ENCODE measurements at regions not wholly inside any gene's neighbourhood (a gene's known extent, or its start where the extent isn't known, plus 50 kb on each side); places are given as distances from the start of the nearest gene placed in this dataset.

GRCh38 chr12:115891556-115892164 lies 385.8 kb downstream of the MED13L start:
- RAD21 ChIA-PET (ENCODE audit: low non-redundant PET in 1 of 2, low total read pairs in 2 of 2, uncharacterized antibody in 2 of 2, unreplicated experiment in 2 of 2), result no interaction called here
- Histone ChIP-seq H3K9me3 (ENCODE audit: control insufficient read depth in 1 of 2, insufficient read depth in 1 of 2, low read depth in 1 of 2, low read length in 2 of 2) (no peaks in the 10 kb centered on the region), H3K27me3 (ENCODE audit: insufficient read depth, low read length) (no peaks in the 10 kb centered on the region), H3K9me2 (ENCODE audit: insufficient read depth) (no peaks in the 10 kb centered on the region), H3K4me3 (replicated peaks in 1 of 2; ENCODE audit: low read depth in 1 of 2, low read length in 2 of 2) (no peak overlapping the region), H4K20me1 (ENCODE audit: insufficient read depth) (no peaks in the 10 kb centered on the region), H3K36me3 (ENCODE audit: control insufficient read depth in 1 of 2, insufficient read depth in 2 of 2, low read length in 2 of 2) (no peaks in the 10 kb centered on the region), H3K9ac (ENCODE audit: low read length) (no peak overlapping the region), H2AFZ (ENCODE audit: low read depth, low read length, poor library complexity, severe bottlenecking) (no peak overlapping the region), H3K79me2 (ENCODE audit: insufficient read depth, low read length) (no peaks in the 10 kb centered on the region), H3K4me1 (ENCODE audit: control insufficient read depth in 1 of 2, insufficient read depth in 2 of 2, low read length in 2 of 2) (no peaks in the 10 kb centered on the region), H3K27ac (ENCODE audit: low read depth, low read length) (no peak overlapping the region), H3K4me2 (ENCODE audit: low read length) (no peak overlapping the region)
- ATAC-seq (no peak), DNase-seq (ENCODE audit: low read depth, low spot score) (no peak)
- intact Hi-C loops (cut with micrococcal nuclease), result no loop called here
- TF ChIP-seq YY1 (IDR thresholded peaks at IDR 0.05; ENCODE audit: extremely low read depth, insufficient replicate concordance, low read depth, low read length) (no peak), TCF7L2 (IDR thresholded peaks at IDR 0.05; ENCODE audit: borderline replicate concordance, extremely low read depth, insufficient read depth, insufficient read length) (no peak), ELF1 (IDR thresholded peaks at IDR 0.05; ENCODE audit: borderline replicate concordance, low read depth) (no peak), POLR2A (IDR thresholded peaks at IDR 0.05; ENCODE audit: borderline replicate concordance, extremely low read depth, insufficient read depth, insufficient read length) (no peak)
- POLR2A ChIA-PET, result no interaction called here
- CTCF ChIA-PET, result no interaction called here
- no TSS peak for BruUV-seq (replicated peaks)

DNA sequence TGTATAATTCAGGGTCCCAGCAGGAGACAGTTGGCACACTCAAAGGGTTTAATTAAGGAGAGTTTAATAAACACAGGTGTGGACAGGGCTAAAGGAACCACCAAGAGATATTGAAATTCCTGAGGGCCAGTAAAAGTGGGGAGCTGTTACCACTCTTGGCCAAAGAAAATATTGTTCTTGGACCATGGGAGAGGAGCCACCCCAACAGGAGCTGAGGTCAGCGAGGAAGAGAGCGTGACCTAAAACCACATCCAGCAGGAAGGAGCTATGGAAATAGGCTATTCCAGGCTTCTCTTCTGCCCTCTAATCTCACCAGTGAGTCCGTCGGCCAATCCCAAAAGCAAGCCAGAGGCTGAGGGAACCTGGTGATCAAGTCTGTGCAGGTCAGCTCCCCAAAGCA lies 390.8 kb downstream of the MED13L start:
- no peak for DNase-seq (ENCODE audit: low read depth, low spot score)
- Histone ChIP-seq H3K4me1 (ENCODE audit: control insufficient read depth in 1 of 2, insufficient read depth in 2 of 2, low read length in 2 of 2) (no peaks in the 10 kb centered on the region), H3K9me3 (ENCODE audit: control insufficient read depth in 1 of 2, insufficient read depth in 1 of 2, low read depth in 1 of 2, low read length in 2 of 2) (no peaks in the 10 kb centered on the region), H4K20me1 (ENCODE audit: insufficient read depth) (no peaks in the 10 kb centered on the region), H3K79me2 (ENCODE audit: insufficient read depth, low read length) (no peaks in the 10 kb centered on the region), H3K27ac (ENCODE audit: low read depth, low read length) (no peak overlapping the region), H2AFZ (ENCODE audit: low read depth, low read length, poor library complexity, severe bottlenecking) (no peak overlapping the region), H3K4me3 (replicated peaks in 1 of 2; ENCODE audit: low read depth in 1 of 2, low read length in 2 of 2) (no peak overlapping the region), H3K9me2 (ENCODE audit: insufficient read depth) (no peaks in the 10 kb centered on the region), H3K36me3 (ENCODE audit: control insufficient read depth in 1 of 2, insufficient read depth in 2 of 2, low read length in 2 of 2) (no peaks in the 10 kb centered on the region), H3K4me2 (ENCODE audit: low read length) (no peak overlapping the region), H3K9ac (ENCODE audit: low read length) (no peak overlapping the region), H3K27me3 (ENCODE audit: insufficient read depth, low read length) (no peaks in the 10 kb centered on the region)
- ChIA-PET RAD21 (ENCODE audit: low non-redundant PET in 1 of 2, low total read pairs in 2 of 2, uncharacterized antibody in 2 of 2, unreplicated experiment in 2 of 2) (no interaction called here), POLR2A (no interaction called here), CTCF (interaction anchor here (1.1 kb wide), 1 partner anchor 8 kb away, joined by 4 read pairs; no protein-coding TSS in a partner anchor)
- no peak for TF ChIP-seq CBX3 (IDR thresholded peaks at IDR 0.05; ENCODE audit: low read depth)
- TF ChIP-seq JUND (IDR thresholded peaks at IDR 0.05), result no peak
- TF ChIP-seq, protein P1, sequence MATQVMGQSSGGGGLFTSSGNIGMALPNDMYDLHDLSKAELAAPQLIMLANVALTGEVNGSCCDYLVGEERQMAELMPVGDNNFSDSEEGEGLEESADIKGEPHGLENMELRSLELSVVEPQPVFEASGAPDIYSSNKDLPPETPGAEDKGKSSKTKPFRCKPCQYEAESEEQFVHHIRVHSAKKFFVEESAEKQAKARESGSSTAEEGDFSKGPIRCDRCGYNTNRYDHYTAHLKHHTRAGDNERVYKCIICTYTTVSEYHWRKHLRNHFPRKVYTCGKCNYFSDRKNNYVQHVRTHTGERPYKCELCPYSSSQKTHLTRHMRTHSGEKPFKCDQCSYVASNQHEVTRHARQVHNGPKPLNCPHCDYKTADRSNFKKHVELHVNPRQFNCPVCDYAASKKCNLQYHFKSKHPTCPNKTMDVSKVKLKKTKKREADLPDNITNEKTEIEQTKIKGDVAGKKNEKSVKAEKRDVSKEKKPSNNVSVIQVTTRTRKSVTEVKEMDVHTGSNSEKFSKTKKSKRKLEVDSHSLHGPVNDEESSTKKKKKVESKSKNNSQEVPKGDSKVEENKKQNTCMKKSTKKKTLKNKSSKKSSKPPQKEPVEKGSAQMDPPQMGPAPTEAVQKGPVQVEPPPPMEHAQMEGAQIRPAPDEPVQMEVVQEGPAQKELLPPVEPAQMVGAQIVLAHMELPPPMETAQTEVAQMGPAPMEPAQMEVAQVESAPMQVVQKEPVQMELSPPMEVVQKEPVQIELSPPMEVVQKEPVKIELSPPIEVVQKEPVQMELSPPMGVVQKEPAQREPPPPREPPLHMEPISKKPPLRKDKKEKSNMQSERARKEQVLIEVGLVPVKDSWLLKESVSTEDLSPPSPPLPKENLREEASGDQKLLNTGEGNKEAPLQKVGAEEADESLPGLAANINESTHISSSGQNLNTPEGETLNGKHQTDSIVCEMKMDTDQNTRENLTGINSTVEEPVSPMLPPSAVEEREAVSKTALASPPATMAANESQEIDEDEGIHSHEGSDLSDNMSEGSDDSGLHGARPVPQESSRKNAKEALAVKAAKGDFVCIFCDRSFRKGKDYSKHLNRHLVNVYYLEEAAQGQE (IDR thresholded peaks at IDR 0.05; ENCODE audit: low read depth), result no peak
- no peak for TF ChIP-seq POLR2AphosphoS5 (IDR thresholded peaks at IDR 0.05; ENCODE audit: low read depth, low read length)
- TF ChIP-seq ATF3 (IDR thresholded peaks at IDR 0.05), result no peak
- TF ChIP-seq CEBPB (IDR thresholded peaks at IDR 0.05; ENCODE audit: low read depth), result no peak
- no peak for TF ChIP-seq FOSL1 (IDR thresholded peaks at IDR 0.05; ENCODE audit: low read depth)
- no peak for TF ChIP-seq EZH2 (IDR thresholded peaks at IDR 0.05)
- no TSS peak for BruUV-seq (replicated peaks)
- intact Hi-C loops (cut with micrococcal nuclease), result no loop called here
- no peak for ATAC-seq

All from HCT116 (cell line).